ENCODE measurements at regions not wholly inside any gene's neighbourhood (a gene's known extent, or its start where the extent isn't known, plus 50 kb on each side); places are given as distances from the start of the nearest gene placed in this dataset.
"Not testable (repeated sequence)": the region's sequence is repeated elsewhere in the genome, so short reads cannot be mapped to it uniquely, and the experiment has no call there.

DNA sequence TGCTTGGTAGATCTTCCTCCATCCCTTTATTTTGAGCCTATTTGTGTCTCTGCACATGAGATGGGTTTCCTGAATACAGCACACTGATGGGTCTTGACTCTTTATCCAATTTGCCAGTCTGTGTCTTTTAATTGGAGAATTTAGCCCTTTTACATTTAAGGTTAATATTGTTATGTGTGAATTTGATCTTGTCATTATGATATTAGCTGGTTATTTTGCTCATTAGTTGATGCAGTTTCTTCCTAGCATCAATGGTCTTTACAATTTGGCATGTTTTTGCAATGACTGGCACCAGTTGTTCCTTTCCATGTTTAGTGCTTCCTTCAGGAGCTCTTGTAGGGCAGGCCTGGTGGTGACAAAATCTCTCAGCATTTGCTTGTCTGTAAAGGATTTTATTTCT lies 72.4 kb downstream of the HNRNPD start:
- not testable (repeated sequence) for DNase-seq (ENCODE audit: low read depth, low spot score)

DNA sequence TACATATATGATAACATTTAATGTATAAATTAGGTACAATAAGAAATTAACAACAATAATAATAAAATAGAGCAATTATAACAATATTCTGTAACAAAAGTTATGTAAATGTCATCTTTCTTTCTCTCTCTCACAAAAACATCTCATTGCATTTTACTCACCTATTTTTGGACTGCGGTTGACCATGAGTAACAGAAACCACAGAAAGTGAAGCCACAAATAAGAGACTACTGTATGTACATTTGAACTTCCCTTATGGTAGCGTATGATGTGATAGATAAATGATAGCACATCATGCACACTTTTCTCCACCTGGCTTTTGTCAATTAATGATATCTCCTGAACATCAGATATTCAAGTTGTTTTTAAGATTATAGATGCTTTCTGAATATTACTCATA lies 80.5 kb downstream of the HNRNPD start:
- no peak for DNase-seq (ENCODE audit: low read depth, low spot score)

DNA sequence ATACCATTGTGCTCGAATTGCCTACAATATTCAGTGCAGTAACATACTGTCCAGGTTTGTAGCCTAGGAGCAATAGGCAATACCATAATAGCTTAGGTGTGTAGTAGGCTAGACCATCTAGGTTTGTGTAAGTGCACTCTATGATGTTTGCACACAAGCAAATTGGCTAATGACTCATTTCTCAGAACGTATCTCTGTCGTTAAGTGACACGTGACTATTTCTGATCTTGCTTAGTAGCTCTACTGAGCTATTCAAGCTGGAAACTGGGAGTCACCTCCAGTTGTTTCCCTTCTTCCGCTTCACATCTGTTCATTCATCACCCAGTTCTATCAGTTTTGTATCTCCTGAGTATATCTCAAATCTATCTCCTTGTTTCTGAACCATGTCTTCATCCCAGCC lies 86.1 kb downstream of the HNRNPD start:
- DNase-seq (ENCODE audit: low read depth, low spot score), result no peak

DNA sequence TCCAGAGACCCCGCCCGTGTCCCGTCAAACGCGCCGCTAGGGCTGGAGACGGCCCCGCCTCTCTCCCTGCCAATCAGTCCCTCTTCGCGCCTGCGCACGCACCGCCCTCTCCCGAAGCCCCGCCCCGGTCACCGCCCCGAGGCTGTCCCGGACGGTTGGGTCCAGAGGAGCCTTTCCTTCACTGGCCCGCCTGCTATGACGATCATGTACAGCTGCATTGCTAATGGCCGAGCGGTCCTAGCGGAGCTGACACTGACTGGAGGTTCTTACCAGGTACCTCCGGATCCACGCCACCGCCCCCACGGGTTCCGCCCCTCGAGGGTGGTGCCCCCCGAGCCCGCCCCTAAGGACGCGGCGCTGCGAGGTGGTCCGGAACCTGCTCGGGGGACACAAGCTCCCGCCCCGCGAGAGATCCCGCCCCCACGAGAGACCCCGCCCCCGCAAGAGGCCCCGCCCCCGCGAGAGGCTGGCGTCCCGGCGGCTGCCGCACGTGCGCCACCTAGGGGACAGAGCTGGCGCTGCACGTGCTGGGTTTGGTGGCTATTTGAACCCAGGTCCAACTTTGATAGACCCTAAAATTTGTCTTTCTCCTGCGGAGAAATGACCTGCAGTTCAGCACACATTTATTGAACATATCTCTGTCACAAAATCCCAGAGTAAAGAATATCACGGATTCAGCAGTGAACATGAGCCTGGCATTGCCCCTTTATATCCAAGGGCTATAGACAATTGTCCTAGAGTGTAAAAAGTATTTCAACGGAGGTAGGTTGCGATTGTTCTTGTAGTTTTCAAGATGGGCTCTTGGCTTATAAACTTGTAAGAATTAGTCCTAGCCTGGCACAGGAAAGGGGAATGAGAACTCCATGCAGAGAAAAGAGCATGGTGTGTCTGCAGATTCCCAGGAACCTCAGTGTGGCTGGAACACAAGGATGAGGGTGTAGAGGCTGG lies 88.7 kb downstream of the HNRNPD start:
- DNase-seq (ENCODE audit: low read depth, low spot score), result peak; percentile 97

DNA sequence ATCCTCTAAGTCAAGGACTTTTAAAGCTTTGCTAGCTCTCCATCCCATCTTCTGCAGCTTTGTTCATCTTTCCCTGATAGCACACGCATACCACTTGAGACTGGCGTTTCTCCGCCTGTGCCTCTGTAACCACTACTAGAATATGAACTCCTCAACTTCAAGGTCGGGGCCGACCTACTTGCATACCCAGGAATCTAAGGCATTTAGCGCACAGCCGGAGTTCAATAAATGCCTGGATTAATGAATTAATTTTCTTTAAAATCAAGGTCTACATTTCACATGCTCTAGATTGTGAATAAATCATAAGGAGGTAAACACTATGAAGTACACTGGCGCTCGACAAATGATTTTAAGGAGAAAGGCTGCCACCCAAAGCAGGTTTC lies 89.3 kb downstream of the HNRNPD start:
- no peak for DNase-seq (ENCODE audit: low read depth, low spot score)

DNA sequence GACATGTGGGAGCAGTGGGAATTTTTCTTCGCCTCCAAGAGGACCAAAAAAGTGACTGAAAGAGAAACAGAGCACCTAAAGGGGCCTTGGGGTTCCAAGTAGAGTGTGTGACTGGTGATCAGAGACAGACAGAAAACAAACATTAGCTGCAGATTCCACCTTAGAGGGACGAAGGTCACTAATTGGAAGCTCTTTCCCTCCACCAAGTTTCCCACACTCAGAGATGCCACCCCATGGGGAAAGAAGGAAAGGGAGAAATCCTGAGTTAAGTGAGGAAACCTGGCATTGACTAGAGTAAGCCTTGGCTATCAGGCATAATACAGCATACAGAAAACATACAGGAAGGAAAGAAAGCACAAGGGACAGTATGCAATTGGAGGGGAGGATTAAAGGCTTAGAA lies 90.9 kb downstream of the HNRNPD start:
- DNase-seq (ENCODE audit: low read depth, low spot score), result no peak

DNA sequence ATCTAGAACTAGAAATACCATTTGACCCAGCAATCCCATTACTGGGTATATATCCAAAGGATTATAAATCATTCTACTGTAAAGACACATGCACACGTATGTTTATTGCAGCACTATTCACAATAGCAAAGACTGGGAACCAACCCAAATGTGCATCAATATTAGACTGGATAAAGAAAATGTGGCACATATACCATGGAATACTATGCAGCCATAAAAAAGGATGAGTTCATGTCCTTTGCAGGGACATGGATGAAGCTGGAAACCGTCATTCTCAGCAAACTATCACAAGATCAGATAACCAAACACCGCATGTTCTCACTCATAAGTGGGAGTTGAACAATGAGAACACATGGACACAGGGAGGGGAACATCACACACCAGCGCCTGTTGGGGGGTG lies 94.2 kb downstream of the HNRNPD start:
- not testable (repeated sequence) for DNase-seq (ENCODE audit: low read depth, low spot score)

DNA sequence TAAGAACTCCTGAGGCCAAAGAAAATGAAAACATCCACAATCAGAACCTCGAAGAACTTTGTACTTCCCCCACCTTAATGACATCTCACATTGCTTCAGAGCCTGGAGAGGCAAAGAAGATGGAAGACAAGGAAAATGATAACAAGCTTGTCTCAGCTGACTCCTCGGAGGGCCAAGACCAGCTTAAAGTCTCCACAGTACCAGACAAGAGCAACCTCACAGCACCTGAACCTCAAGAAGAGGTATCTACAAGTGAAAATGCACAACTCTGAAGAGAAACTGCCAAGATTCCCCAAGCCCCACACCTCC lies 97.5 kb downstream of the HNRNPD start:
- DNase-seq (ENCODE audit: low read depth, low spot score), result no peak

DNA sequence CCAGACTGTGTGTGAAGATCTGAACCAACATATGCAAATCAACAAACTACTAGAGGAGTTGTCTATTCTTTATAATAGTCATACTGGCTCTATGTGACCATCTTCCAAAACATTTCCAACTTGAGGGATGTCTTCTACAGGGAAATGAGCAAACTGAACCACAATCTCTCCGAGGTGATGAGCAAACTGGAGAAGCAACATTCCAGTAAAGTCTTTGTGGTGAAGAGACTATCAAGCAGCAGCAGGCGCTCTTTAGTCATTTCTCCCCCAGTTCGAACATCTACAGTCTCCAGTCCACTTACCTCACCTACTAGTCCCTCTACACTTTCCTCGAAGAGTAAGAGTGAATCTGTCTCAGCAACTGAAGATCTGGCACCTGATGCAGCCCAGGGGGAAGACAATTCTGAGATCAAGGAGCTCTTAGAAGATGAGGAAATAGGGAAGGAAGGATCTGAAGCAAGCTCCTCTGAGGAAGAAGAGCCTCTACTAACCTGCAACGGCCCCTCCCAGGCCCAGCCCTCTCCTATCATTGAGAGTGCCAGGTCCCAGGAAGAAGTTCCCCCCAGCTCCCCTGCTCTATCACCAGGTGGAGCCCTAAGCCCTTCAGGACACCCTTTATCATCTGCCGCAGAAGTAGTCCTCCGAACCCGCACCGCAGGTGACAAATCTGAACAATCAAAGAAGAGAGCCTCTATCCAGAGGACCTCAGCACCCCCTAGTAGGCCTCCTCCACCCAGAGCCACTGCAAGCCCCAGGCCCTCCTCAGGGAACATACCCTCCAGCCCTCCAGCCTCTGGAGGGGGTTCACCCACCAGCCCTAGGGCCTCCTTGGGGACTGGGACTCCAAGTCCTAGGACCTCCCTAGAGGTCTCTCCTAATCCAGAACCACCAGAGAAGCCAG lies 98.1 kb downstream of the HNRNPD start:
- no peak for DNase-seq (ENCODE audit: low read depth, low spot score)

DNA sequence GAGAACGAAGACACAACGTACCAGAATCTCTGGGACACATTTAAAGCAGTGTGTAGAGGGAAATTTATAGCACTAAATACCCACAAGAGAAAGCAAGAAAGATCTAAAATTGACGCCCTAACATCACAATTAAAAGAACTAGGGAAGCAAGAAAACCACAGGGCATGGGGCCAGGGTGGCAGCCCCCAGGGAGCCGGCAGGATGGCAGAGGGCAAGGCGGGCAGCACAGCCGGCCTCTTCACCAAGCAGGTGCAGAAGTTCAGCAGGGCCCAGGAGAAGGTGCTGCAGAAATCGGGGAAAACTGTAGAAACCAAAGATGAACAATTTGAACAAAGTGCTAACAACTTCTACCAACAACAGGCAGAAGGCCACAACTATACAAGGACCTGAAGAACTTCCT lies 99.1 kb downstream of the HNRNPD start:
- DNase-seq (ENCODE audit: low read depth, low spot score), result not testable (repeated sequence)

DNA sequence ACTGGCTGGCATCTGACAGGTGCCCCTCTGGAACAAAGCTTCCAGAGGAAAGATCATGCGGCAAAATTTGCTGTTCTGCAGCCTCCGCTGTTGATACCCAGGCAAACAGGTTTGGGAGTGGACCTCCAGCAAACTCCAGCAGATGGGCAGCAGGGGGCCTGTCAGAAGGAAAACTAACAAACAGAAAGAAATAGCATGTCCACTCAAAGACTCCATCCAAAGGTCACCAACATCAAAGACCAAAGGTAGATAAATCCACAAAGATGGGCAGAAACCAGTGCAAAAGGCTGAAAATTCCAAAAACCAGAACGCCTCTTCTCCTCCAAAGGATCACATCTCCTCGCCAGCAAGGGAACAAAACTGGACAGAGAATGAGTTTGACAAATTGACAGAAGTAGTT lies 101.3 kb downstream of the HNRNPD start:
- not testable (repeated sequence) for DNase-seq (ENCODE audit: low read depth, low spot score)

DNA sequence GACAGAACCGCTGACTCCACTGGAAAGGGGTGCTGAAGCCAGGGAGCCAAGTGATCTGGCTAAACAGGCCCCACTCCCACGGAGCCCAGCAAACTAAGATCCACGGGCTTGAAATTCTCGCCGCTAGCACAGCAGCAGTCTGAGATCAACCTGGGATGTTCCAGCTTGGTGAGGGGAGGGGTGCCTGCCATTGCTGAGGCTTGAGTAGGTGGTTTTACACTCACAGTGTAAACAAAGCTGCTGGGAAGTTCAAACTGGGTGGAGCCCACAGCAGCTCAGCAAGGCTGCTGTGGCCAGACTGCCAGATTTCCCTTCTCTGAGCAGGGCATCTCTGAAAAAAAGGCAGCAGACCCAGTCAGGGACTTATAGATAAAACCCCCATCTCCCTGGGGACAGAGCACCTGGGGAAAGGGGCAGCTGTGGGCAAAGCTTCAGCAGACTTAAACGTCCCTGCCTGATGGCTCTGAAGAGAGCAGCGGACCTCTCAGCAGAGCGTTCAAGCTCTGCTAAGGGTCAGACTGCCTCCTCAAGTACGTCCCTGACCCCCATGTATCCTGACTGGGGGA lies 101.8 kb downstream of the HNRNPD start:
- not testable (repeated sequence) for DNase-seq (ENCODE audit: low read depth, low spot score)

DNA sequence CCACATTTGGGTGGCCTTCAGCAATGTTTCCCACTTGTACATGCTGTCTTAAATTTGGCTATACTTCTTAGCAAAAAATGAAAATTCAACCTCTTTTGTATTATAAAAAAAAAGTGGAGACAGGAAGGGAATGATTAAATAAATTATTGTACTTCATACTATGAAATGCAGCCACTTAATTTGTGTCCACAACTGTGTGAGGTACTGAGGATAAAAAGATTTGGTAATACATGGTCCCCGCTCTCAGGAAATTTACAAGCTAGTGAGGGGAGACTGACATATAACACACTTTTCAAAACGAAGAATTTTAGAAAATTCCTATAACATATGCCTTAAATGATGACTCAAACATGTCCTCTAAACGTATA lies 105.0 kb downstream of the HNRNPD start:
- no peak for DNase-seq (ENCODE audit: low read depth, low spot score)

DNA sequence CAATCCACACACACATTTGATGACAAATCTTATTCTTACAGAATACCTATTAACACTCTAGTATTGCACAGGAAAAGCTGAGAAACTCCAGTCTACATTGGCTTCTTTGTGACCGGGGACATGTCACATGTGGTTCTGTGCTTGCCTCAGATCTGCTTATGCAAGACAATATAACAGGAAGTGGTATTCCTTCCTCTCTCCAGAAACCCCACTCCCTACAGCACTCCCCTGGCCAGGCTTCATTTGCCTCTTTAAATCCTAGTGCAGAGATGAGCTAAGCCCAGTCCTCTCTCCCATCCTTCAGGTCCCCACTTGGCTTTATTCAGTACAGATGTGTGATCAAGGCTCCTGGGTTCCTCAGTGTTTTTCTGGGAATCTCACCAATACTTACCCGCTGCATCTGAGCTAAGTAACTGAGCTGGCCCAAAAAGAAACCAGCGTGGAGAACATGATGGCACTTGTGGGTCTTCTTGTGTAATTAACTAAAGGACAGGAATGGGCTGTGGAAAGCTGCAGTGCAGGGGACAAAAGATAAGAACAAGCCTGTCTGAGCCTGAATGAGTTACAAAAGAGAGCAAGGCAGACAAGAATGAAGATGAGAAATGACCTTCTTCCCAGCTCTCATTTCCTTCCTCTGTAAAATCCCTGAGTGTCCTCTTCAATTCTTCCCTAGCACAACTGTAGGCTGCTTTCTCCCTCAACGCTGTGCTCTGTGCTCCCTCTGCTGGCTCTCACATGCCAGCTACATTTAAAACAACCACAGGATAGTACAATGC lies 105.6 kb downstream of the HNRNPD start:
- no peak for DNase-seq (ENCODE audit: low read depth, low spot score)

DNA sequence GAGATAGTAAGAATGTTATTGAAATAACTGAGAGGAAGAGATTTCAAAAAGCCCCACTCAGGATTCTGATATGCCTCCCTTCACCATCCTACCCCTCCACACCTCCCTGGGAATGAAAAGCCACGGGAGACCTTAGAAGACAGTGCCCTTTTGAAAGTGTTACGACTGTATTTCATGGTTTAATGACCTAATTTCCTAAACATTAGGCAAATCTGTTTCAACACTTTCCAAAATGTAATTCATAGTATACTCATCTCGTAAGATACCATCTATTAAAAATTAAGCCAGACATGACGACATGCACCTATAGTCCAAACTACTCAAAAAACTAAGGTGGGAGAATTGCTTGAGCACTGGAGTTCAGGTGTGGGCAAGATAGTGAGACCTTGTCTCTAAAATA lies 106.3 kb downstream of the HNRNPD start:
- no peak for DNase-seq (ENCODE audit: low read depth, low spot score)

DNA sequence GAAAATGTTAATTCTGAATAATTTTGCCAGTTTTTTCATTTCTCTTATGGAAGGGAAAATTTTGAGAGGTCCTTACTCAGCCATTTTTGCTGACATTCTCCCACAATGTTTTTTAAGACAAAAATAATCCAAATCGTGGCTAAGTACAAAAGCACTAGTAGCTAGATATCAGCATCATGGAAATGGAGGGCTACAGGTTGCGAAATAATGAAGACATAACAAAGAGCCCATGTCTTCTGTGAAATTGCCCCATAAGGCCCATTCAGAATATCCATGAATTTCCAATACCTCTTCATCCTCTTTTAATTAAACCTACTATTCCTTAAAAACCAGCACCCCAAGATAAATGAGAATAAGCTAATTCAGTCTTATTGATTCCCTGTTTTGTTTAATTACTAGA lies 107.4 kb downstream of the HNRNPD start:
- DNase-seq (ENCODE audit: low read depth, low spot score), result no peak

DNA sequence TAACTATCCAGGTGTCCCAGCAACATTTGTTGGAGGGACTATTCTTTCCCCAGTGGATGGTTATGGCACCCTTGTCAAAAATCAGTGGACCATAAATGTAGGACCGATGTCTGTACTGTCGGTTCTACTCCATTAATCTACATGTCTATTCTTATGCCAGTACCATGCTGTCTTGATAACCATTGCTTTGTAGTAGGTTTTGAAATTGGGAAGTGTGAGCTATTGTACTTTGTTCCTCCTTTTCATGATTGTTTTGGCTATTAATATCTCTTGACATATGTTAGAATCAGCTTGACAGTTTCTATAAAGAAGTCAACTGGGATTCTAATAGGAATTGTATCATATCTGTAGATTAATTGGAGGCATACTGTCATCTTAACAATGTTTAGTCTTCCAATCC lies 112.7 kb downstream of the HNRNPD start:
- DNase-seq (ENCODE audit: low read depth, low spot score), result no peak

DNA sequence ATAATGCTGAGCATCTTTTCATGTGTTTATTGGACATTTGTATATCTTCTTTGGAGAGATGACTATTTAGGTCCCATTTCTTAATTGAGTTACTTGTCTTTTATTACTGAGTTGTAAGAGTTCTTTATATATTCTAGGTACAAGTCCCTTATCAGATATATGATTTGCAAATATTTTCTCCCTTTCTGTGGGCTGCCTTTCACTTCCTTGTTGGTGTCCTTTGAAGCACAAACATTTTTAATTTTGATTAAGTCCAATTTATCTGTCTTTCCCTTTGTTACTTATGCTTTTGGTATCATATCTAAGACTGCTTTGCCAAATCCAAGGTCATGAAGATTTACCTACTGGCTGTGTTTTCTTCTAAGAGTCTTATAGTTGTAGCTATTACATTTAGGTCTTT lies 113.2 kb downstream of the HNRNPD start:
- DNase-seq (ENCODE audit: low read depth, low spot score), result no peak

DNA sequence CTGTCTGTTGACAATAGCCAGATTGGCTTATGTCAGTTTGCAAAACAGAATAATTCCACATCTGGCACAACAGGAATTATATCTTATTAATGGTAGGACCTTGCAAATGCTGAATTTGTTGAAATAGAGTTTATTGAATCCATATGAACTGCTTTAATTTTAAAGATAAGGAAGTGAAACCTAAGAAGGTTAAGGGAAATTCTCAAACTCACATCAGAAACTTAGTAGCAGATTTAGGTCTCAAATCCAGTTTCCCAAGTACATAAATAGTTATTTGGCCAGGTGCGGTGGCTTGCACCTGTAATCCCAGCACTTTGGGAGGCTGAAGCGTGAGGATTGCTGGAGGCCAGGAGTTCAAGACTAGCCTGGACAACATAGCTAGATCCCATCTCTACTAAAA lies 117.1 kb downstream of the HNRNPD start:
- no peak for DNase-seq (ENCODE audit: low read depth, low spot score)

DNA sequence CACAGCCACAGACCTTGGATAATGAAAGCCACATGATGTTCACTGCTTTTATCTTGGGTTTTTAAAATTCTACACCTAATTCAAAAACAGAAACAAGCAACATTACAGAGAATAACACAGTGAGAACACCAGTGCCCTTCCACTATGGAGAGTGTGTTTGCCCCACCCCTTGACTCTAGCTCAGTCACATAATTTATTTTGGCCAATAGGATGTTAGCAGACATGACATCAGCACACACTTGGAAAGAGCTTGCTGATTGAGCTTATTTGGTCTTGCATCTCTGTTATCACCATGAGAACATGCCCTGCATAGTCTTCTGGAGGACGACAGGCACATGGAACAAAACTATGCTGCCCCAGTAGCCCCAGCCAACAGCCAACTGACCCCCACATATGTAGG lies 118.1 kb downstream of the HNRNPD start:
- DNase-seq (ENCODE audit: low read depth, low spot score), result no peak

DNA sequence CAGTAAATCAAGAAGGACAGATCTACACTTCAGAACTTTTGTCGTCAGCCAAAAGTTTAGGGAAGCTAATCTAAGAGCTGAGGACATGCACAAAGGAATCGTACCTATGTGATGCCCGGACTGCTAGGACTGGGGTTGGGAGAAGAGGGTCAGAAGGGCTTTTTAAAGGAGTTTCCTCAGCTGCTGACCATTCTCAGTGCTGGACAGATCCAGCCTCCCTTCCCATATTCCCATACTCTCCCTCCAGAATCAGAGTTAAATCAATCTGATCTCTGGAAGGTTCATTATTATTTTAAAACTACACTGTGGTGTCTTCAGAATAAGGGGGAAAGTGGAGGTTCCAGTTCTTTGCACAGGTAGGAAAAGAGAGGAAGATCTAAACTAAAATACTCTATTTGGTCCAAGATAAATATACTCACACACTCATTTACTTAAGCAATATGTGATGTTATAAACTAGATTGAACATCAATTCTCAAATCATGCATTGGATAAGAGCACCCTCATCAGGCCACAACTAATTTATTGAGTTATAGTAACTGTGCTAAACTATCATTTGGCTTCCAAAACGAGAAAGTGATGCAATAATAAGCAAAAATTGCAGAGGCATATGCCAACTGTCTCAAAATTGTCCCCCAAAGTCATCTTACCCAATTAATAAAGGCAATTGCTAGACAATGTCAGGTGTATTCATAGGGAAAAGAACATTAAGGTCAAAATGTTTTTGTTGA lies 124.7 kb downstream of the HNRNPD start:
- DNase-seq (ENCODE audit: low read depth, low spot score), result no peak

Data from iPS DF 19.7 (cell line).